HG03342 (cell line): ENCODE measurements at regions not wholly inside any gene's neighbourhood (a gene's known extent, or its start where the extent isn't known, plus 50 kb on each side); places are given as distances from the start of the nearest gene placed in this dataset.

ENCODE experiments used
- ATAC-seq: cut with Tn5 transposase; IDR thresholded peaks from one replicate; pipeline ENCODE4 v1.9.1; 2021; ENCODE audit warnings: mild to moderate bottlenecking, moderate library complexity; ENCODE audit not compliant: unreplicated experiment

- peak; percentile 99 for ATAC-seq
Observed at GRCh38 chr4:107183155-107183774, 147.2 kb upstream of the DKK2 start.

GRCh38 chr4:107182347-107182746, 146.2 kb upstream of the DKK2 start:
- no peak for ATAC-seq

- ATAC-seq, result no peak
Observed at GRCh38 chr4:107166873-107167450, 130.8 kb upstream of the DKK2 start.

DNA sequence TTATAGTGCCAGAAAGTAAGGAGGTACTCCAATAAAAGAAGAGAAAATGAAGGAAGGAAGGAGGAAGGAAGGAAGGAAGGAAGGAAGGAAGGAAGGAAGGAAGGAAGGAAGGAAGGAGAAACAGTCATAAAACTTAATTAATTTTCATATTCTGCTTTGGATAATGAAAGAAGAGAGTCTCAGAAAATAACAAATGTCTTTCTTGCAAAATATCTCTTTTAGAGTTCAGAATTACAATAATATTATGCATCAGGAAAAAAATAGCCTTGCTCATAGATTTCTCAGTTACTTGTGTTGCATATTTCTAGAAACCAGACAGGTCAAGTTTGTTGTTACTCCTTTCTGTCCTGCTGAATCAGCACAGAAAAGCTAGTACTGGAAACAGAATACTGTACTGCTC, 130.1 kb upstream of the DKK2 start:
- ATAC-seq, result no peak

DNA sequence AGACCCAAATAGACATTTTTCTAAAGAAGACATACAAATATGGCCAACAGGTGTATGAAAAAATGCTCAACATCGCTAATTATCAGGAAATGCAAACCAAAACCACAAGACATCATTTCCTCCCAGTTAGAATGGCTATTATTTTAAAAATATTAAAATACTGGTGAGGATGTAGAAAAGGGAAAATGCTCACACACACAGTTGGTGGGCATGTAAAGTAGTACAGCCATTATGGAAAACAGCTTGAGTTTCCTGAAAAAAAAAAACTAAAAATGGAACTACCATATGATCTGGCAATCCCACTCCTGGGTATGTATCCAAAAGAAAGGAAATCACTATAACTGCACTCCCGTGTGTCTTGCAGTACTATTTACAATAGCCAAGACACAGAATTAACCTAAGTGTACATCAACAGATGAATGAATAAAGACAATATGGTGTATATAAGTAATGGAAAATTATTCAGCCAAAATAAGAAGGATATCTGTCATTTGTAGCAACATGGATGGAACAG, 128.9 kb upstream of the DKK2 start:
- ATAC-seq, result no peak

- ATAC-seq, result no peak
Observed at GRCh38 chr4:107156443-107156842, 120.3 kb upstream of the DKK2 start.

DNA sequence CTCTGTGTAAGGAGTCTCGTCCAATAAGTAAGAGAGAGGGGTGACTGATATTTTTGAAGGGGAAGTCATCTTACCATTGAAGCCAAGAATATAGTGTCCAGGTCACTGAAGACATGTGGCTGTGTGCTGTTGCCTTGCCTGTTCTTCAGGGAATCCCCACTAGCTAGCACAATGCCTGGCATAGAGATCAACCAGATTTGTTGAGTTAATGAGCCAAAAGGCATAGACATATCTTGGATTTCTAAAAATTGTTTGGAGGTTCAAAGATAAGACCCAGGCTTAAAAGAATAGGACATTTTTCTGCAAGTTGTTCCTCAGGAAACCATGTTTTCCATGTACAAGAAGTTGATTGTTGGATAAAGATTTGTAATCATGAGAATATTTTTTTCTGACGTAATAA, 119.3 kb upstream of the DKK2 start:
- no peak for ATAC-seq

DNA sequence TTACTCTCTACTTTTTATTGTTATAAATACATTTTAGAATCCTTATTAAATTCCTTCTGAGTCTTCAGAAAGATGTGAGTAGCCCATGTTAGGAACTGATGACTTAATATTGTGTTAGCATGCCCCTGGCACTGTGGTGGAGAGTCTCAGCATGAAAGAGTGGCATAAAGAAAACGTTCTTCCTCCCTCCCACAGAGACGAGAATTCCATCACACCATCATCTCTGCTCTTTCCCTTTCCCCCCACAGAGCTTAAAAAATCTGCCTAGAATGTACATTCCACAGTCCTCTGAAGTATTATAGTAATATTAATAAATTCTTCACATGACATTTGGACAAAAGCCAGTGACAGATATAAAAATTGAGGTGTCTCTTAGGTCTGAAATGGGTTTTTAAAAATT, 117.8 kb upstream of the DKK2 start:
- ATAC-seq, result no peak

DNA sequence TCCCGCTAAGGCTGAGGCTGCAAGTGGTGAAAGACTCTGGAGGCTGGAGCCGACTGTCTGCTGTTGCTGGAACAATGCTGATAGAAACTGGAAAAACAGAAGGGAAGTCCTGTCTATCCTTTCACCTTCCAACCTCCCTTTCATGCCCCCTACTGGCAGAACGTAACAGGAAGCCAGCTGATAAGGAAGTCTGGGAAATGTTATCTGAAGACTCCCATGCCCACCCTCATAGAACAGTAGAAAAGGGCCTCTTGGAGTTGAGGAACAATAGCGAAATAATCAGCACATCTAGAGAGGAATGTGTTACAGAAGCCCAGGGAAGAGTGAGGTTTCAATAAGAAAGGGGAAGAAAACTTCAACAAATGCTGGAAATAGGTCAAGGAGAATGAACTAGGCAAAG, 117.1 kb upstream of the DKK2 start:
- no peak for ATAC-seq

- ATAC-seq, result no peak
Observed at GRCh38 chr4:107151173-107151572, 115.1 kb upstream of the DKK2 start.

DNA sequence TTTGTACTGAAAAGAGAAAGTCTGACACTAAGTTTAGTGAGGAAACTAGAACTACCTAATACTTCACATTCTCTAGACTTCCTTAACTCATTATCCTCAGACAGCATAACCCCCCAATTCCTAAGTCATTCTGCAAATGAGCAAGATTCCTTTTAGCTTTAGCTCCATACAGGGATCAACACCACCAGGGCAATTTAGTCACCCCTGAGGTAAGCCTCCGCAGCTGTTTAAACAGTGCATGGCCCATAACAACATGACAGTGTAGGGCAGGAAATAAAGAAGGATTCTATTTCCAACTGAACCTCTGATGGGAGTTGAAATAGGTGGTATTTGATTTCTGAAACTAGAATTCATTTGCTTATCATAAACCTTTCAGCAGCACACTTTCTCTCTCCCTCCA, 112.8 kb upstream of the DKK2 start:
- no peak for ATAC-seq

GRCh38 chr4:107147873-107148272, 111.8 kb upstream of the DKK2 start:
- no peak for ATAC-seq

DNA sequence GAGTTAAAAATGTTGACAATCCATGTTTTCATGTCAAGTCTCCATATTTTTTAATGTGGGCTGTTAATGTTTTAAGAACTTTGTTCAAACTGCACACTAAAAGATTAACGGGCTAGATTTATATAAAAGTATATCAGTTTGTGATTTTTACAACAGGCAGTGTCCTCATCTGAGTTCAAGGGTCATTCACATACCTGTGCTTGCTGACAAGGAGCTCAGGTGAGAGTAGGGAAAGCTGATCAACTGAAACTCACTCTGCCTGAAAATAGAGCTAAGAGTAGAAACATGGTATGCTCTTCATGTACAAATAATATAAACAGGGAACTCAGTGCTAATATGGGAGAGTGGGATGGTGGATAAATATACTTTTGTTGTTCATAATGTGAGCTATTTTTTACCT, 102.3 kb upstream of the DKK2 start:
- ATAC-seq, result no peak

DNA sequence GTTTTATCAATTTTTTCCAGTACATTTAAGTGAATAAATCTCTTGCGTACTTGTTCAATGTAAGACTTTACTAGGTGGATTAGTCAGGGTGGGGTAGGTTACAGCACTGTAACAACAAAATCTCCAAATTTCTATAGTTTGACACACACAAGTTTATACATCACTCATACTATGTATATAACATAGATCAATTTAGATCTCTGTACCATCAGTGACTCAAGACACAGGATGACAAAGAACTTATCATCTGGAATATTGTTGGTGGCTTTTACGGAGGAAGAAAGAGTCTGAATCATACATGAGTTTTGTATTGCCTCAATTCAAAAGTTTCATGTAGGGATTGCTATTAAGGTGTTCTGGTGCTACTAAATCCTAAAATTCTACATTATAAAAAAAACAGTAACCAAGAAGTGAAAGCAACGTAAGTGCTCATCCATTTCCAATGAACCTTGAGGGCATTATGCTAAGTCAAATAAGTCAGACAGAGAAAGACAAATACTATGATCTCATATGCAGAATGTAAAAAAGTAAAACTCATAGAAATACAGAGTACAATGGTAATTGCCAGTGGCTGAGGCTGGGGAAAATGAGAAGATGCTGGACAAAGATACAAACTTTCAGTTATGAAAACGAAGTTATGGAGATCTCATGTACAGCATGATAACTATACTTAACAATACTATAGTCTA, 98.0 kb upstream of the DKK2 start:
- no peak for ATAC-seq

- no peak for ATAC-seq
Observed at GRCh38 chr4:107131295-107131694, 95.2 kb upstream of the DKK2 start.

GRCh38 chr4:107130157-107130556, 94.0 kb upstream of the DKK2 start:
- no peak for ATAC-seq

- no peak for ATAC-seq
Observed at GRCh38 chr4:107129611-107130010, 93.5 kb upstream of the DKK2 start.

DNA sequence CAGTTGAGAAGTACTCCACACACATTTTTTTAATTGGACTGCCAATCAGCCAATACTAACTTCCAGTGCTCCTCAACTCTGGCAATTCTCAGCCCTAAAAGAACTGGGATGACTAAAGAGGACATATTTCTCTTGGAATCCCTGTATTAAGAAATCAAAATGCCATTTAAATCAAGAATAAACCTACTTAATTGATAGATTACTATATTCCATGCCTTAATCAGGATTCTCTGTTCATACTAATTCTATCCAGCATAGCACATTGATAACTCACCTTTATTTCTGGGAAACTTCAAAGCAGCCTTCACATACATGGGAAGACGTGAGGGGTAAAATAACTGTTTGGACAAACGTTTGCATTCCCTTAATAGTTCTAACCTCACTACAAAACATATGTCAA, 93.0 kb upstream of the DKK2 start:
- ATAC-seq, result no peak

DNA sequence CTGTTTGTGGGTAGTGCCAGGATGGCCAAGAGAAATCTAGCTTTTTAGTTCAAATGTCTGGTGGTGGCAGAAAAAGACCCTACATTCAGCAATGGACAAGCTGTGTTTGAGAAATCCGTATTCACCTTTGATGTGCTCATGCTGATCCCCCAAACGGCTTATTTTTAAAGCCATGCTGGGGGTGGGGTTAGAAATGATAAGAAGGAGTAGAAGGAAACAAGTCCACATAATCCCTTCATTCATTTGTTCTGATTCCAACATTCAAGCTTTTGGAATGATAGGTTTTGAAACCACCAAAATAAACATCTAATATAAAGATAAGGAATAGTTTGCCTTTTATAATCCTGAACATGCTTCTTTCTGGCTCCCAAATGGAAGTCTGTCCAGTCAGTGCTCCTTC, 92.0 kb upstream of the DKK2 start:
- no peak for ATAC-seq

DNA sequence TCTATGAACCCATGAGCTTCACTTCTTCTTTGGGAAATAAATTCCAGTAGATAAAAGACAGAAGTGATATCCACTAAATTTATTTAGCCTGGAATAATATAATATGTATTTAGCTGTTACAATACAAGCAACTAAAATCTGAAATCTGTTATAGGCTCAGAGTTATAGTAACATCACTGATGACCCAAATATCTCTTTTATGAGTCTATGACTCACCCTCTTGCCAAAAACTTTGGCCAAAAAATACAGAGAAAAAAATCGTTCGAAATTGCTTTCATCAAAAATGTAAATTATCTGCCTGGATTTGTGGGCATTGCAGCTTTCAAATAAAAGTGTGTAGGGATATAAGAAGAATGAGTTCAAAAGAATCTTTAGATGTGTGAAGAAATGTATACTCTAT, 89.4 kb upstream of the DKK2 start:
- ATAC-seq, result no peak

DNA sequence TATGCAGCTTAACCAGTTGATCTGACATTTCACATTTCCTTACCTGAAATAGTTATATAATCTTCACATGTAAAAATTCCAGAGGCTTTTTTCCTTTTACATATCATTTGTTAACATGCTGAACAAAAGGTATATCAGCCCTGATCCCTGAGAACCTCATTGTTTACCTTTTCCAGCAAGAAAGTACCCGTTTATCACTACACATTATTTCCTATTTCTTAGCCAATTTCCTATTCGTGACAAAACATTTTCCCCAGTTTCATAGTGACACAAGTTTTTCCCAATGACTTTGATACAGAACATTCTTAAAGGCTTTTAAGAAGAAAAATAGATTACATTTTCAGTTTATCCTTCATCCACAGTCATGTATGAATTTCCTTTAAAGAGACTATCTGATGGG, 86.6 kb upstream of the DKK2 start:
- ATAC-seq, result no peak

DNA sequence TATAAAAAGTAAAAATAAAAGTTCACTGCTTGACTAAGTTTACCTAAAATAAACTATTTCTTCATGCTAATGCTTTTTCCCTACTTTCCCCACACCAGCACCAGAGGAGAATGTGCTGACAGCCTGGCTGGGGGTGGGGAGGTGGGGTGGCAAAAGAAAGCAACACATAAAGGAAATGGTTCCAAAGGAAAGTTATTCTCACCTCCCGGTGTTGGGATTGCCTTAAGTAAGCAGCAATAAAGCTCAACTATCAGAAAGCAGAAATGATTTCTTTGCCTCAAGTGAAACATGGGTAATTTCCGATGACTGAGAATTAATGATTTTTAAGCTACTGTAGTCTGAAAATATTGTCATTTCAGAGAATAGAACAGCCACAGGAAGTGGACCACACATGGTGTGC, 84.5 kb upstream of the DKK2 start:
- no peak for ATAC-seq
